ENCODE measurements at regions not wholly inside any gene's neighbourhood (a gene's known extent, or its start where the extent isn't known, plus 50 kb on each side); places are given as distances from the start of the nearest gene placed in this dataset.

GRCh38 chr9:85334228-85334627 is 407.5 kb downstream of the AGTPBP1 start:
- DNase-seq (ENCODE audit: low spot score) = no peak
- H3K4me2 ChIP-seq (ENCODE audit: low read length) = no peak overlapping the region
- H3K4me3 ChIP-seq (ENCODE audit: low read depth, low read length, poor library complexity, severe bottlenecking) = no peak overlapping the region
- ChIA-PET CTCF (ENCODE audit: unreplicated experiment) (no interaction called here), POLR2A (interaction anchor here (0.8 kb wide), 1 partner anchor 29 kb away, joined by 3 read pairs; no protein-coding TSS in a partner anchor)
- H3K36me3 ChIP-seq (ENCODE audit: insufficient read depth, low read length) = no peaks in the 10 kb centered on the region
- H2AFZ ChIP-seq (ENCODE audit: low read length) = no peak overlapping the region
- no peaks in the 10 kb centered on the region for H3K79me2 ChIP-seq (ENCODE audit: insufficient read depth, low read depth, low read length)
- H3K4me1 ChIP-seq (ENCODE audit: insufficient read depth, low read length, poor library complexity, severe bottlenecking) = no peaks in the 10 kb centered on the region
- H4K20me1 ChIP-seq (ENCODE audit: insufficient read depth, low read length) = no peaks in the 10 kb centered on the region
- no peaks in the 10 kb centered on the region for H3K9me3 ChIP-seq (ENCODE audit: low read length)
- intact Hi-C loops (cut with micrococcal nuclease; ENCODE audit: unreplicated experiment) = no loop called here
- no TSS peak for BruUV-seq (replicated peaks)
- H3K9me2 ChIP-seq (ENCODE audit: insufficient read depth, low read length) = no peaks in the 10 kb centered on the region
- H3K27ac ChIP-seq (ENCODE audit: low read depth, low read length, poor library complexity, severe bottlenecking) = no peak overlapping the region
- TF ChIP-seq, protein P1, sequence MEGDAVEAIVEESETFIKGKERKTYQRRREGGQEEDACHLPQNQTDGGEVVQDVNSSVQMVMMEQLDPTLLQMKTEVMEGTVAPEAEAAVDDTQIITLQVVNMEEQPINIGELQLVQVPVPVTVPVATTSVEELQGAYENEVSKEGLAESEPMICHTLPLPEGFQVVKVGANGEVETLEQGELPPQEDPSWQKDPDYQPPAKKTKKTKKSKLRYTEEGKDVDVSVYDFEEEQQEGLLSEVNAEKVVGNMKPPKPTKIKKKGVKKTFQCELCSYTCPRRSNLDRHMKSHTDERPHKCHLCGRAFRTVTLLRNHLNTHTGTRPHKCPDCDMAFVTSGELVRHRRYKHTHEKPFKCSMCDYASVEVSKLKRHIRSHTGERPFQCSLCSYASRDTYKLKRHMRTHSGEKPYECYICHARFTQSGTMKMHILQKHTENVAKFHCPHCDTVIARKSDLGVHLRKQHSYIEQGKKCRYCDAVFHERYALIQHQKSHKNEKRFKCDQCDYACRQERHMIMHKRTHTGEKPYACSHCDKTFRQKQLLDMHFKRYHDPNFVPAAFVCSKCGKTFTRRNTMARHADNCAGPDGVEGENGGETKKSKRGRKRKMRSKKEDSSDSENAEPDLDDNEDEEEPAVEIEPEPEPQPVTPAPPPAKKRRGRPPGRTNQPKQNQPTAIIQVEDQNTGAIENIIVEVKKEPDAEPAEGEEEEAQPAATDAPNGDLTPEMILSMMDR (conservative IDR thresholded peaks at IDR 0.05; ENCODE audit: low read length) = no peak
- TF ChIP-seq EZH2phosphoT487 (IDR thresholded peaks at IDR 0.05; ENCODE audit: borderline replicate concordance, low read depth, low read length) = no peak

DNA sequence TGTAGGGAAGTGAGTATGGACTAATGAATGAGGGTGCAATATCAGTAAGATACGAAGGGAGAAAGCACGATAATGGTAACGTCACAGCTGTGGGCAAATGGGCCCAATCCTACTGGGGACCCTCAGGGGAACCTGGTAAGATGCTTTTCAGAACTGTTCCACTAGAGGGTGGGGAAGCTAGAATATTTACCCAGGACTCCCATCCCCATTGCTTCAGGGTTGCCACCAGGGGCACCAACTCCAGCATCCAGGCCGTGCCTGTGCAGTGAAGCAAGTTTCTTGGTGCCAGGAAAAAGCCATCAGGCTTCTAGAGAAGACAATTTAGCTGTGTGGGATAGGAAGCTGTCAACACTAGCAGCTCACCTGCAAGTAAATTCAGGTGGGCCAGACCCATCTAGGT is 409.3 kb downstream of the AGTPBP1 start:
- no peak overlapping the region for H2AFZ ChIP-seq (ENCODE audit: low read length)
- no peaks in the 10 kb centered on the region for H3K9me3 ChIP-seq (ENCODE audit: low read length)
- TF ChIP-seq EZH2phosphoT487 (IDR thresholded peaks at IDR 0.05; ENCODE audit: borderline replicate concordance, low read depth, low read length) = no peak
- TF ChIP-seq, protein P1 (conservative IDR thresholded peaks at IDR 0.05; ENCODE audit: low read length) = peak; percentile 62
- H3K27ac ChIP-seq (ENCODE audit: low read depth, low read length, poor library complexity, severe bottlenecking) = no peak overlapping the region
- H3K79me2 ChIP-seq (ENCODE audit: insufficient read depth, low read depth, low read length) = no peaks in the 10 kb centered on the region
- H3K36me3 ChIP-seq (ENCODE audit: insufficient read depth, low read length) = no peaks in the 10 kb centered on the region
- POLR2A ChIA-PET = interaction anchor here (0.5 kb wide), 1 partner anchor 70 kb away, joined by 3 read pairs; no protein-coding TSS in a partner anchor
- no peak overlapping the region for H3K4me2 ChIP-seq (ENCODE audit: low read length)
- intact Hi-C loops (cut with micrococcal nuclease; ENCODE audit: unreplicated experiment) = no loop called here
- H3K4me3 ChIP-seq (ENCODE audit: low read depth, low read length, poor library complexity, severe bottlenecking) = no peak overlapping the region
- no peaks in the 10 kb centered on the region for H3K4me1 ChIP-seq (ENCODE audit: insufficient read depth, low read length, poor library complexity, severe bottlenecking)
- no peaks in the 10 kb centered on the region for H3K9me2 ChIP-seq (ENCODE audit: insufficient read depth, low read length)
- peak; percentile 19 for DNase-seq (ENCODE audit: low spot score)
- H4K20me1 ChIP-seq (ENCODE audit: insufficient read depth, low read length) = no peaks in the 10 kb centered on the region
- CTCF ChIA-PET (ENCODE audit: unreplicated experiment) = no interaction called here
- BruUV-seq (replicated peaks) = no TSS peak

GRCh38 chr9:85331626-85332025 is 410.1 kb downstream of the AGTPBP1 start:
- ChIA-PET CTCF (ENCODE audit: unreplicated experiment) (no interaction called here), POLR2A (interaction anchor here (1.1 kb wide), 1 partner anchor 9 kb away, joined by 3 read pairs; no protein-coding TSS in a partner anchor)
- no peaks in the 10 kb centered on the region for H3K36me3 ChIP-seq (ENCODE audit: insufficient read depth, low read length)
- H3K4me3 ChIP-seq (ENCODE audit: low read depth, low read length, poor library complexity, severe bottlenecking) = no peak overlapping the region
- no peaks in the 10 kb centered on the region for H3K9me2 ChIP-seq (ENCODE audit: insufficient read depth, low read length)
- H3K9me3 ChIP-seq (ENCODE audit: low read length) = no peaks in the 10 kb centered on the region
- intact Hi-C loops (cut with micrococcal nuclease; ENCODE audit: unreplicated experiment) = no loop called here
- H4K20me1 ChIP-seq (ENCODE audit: insufficient read depth, low read length) = no peaks in the 10 kb centered on the region
- H3K4me1 ChIP-seq (ENCODE audit: insufficient read depth, low read length, poor library complexity, severe bottlenecking) = no peaks in the 10 kb centered on the region
- TF ChIP-seq, protein P1 (conservative IDR thresholded peaks at IDR 0.05; ENCODE audit: low read length) = no peak
- TF ChIP-seq EZH2phosphoT487 (IDR thresholded peaks at IDR 0.05; ENCODE audit: borderline replicate concordance, low read depth, low read length) = no peak
- H3K27ac ChIP-seq (ENCODE audit: low read depth, low read length, poor library complexity, severe bottlenecking) = no peak overlapping the region
- H3K4me2 ChIP-seq (ENCODE audit: low read length) = no peak overlapping the region
- DNase-seq (ENCODE audit: low spot score) = no peak
- BruUV-seq (replicated peaks) = no TSS peak
- H2AFZ ChIP-seq (ENCODE audit: low read length) = no peak overlapping the region
- H3K79me2 ChIP-seq (ENCODE audit: insufficient read depth, low read depth, low read length) = no peaks in the 10 kb centered on the region
